Transverse colon (tissue), 4 donors: ENCODE measurements at regions not wholly inside any gene's neighbourhood (a gene's known extent, or its start where the extent isn't known, plus 50 kb on each side); places are given as distances from the start of the nearest gene placed in this dataset.

ENCODE experiments used
- DNase-seq: peaks from one replicate; pipeline ENCODE4 v3.0.0-alpha.2; 2019
- H3K27ac ChIP-seq, 4 donors: fragments of 200-600 bp; sonication (generic); 2 replicates each; pipeline ENCODE4 v1.5.1; 2016 to 2018; ENCODE audit warnings: inconsistent platforms in 4 of 4
- H3K27me3 ChIP-seq: fragments of 200-600 bp; sonication (generic); 2 replicates; pipeline ENCODE4 v1.5.1; 2017; ENCODE audit warnings: inconsistent platforms
- H3K36me3 ChIP-seq, 4 donors: fragments of 200-600 bp; sonication (generic); 2 replicates each; pipeline ENCODE4 v1.5.1; 2017 to 2019; ENCODE audit warnings: inconsistent platforms in 4 of 4
- H3K4me1 ChIP-seq, 4 donors: fragments of 200-600 bp; sonication (generic); 2 replicates each; pipeline ENCODE4 v1.5.1; 2017 to 2020; ENCODE audit warnings: inconsistent platforms in 4 of 4
- H3K4me3 ChIP-seq, 4 donors: fragments of 200-600 bp; sonication (generic); 1 replicate in 1 of 4; 2 replicates in 3 of 4; pipeline versions ENCODE4 v1.5.1 to v1.6.1; 2017 to 2019; ENCODE audit warnings: inconsistent platforms in 4 of 4
- H3K9me3 ChIP-seq, 2 donors: fragments of 200-600 bp; sonication (generic); 2 replicates each; pipeline ENCODE4 v1.5.1; 2017 to 2019; ENCODE audit warnings: inconsistent platforms in 2 of 2
- CTCF ChIP-seq, 5 experiments: fragments of 200-600 bp in 3 of 5; fragments of 450-650 bp in 2 of 5; sonication (generic) in 3 of 5; IDR thresholded peaks; 1 replicate in 2 of 5; 2 replicates in 3 of 5; pipeline ENCODE4 v1.5.1; 2016 to 2017; ENCODE audit warnings: antibody characterized with exemption in 5 of 5, inconsistent platforms in 3 of 5, mild to moderate bottlenecking in 2 of 5, moderate library complexity in 1 of 5
- EP300 ChIP-seq: sonication (generic); formaldehyde crosslinking; IDR thresholded peaks from one replicate; pipeline ENCODE4 v1.6.1; 2017; ENCODE audit warnings: antibody characterized with exemption, low read depth
- POLR2A ChIP-seq: fragments of 450-650 bp; IDR thresholded peaks from one replicate; pipeline ENCODE4 v1.6.1; 2016; ENCODE audit warnings: antibody characterized with exemption, mild to moderate bottlenecking, moderate library complexity
- POLR2AphosphoS5 ChIP-seq, 3 donors: sonication (generic); formaldehyde crosslinking; IDR thresholded peaks; one replicate each; pipeline ENCODE4 v1.6.1; 2016; ENCODE audit warnings: antibody characterized with exemption in 3 of 3
- WGBS, 2 donors: methylation state at CpG; one replicate each; pipeline ENCODE4 v1.1.5; 2018; ENCODE audit warnings: low coverage in 1 of 2; 5-methylcytosine and 5-hydroxymethylcytosine counted together
- in situ Hi-C, 4 donors: fragments of 200-750 bp; cut with MboI; loops; one replicate each; pipeline versions ENCODE4 v1.15.0 to v1.15.1; 2017; ENCODE audit warnings: low sequenced_read_pairs in 3 of 4, low pct_ligation_motif_present in 1 of 4, low pct_unique_long_range_greater_than_20kb in 1 of 4
- intact Hi-C: fragments of 100-400 bp; cut with DNase I; formaldehyde crosslinking; loops from one replicate; pipeline ENCODE4 v1.15.1; 2023; ENCODE audit warnings: low total_unique reads

GRCh38 chr13:48148454-48148853, 53.5 kb upstream of the MED4 start:
- Histone ChIP-seq H3K27me3 (no peaks in the 10 kb centered on the region), H3K4me3 (no peak overlapping the region), H3K36me3 (no peaks in the 10 kb centered on the region), H3K9me3 (no peaks in the 10 kb centered on the region), H3K27ac (no peak overlapping the region), H3K4me1 (peaks cover 0 to 10% (median 0%) of the 10 kb centered on the region in 4 donors)
- intact Hi-C loops (no loop called here), in situ Hi-C loops (no loop called here)
- 75% methylated on average over 6 of the region's 6 CpGs; no CpG with 5 or more reads in 1 of the 2 donors for WGBS, 2 donors
- DNase-seq, result no peak
- TF ChIP-seq CTCF (IDR thresholded peaks at IDR 0.05) (no peak), EP300 (no peak), POLR2A (no peak), POLR2AphosphoS5 (IDR thresholded peaks at IDR 0.05) (no peak)

GRCh38 chr13:48146636-48147035, 51.7 kb upstream of the MED4 start:
- no peak for TF ChIP-seq POLR2A
- 93 to 98% methylated on average over 2 of the region's 2 CpGs for WGBS, 2 donors
- Histone ChIP-seq H3K36me3 (no peaks in the 10 kb centered on the region), H3K27me3 (no peaks in the 10 kb centered on the region), H3K4me3 (no peak overlapping the region), H3K27ac (no peak overlapping the region), H3K9me3 (no peaks in the 10 kb centered on the region), H3K4me1 (peaks cover 0 to 10% (median 0%) of the 10 kb centered on the region in 4 donors)
- intact Hi-C loops (no loop called here), in situ Hi-C loops (no loop called here)
- no peak for DNase-seq

GRCh38 chr13:48146122-48146521, 51.2 kb upstream of the MED4 start:
- in situ Hi-C loops, result no loop called here
- intact Hi-C loops, result no loop called here
- TF ChIP-seq CTCF (IDR thresholded peaks at IDR 0.05), result no peak
- TF ChIP-seq POLR2AphosphoS5 (IDR thresholded peaks at IDR 0.05), result no peak
- TF ChIP-seq EP300, result no peak
- TF ChIP-seq POLR2A, result no peak

More at GRCh38 chr13:48146122-48146521, 51.2 kb upstream of the MED4 start:
- DNase-seq, result no peak
- Histone ChIP-seq H3K4me1 (peaks cover 0 to 10% (median 0%) of the 10 kb centered on the region in 4 donors), H3K27ac (no peak overlapping the region), H3K9me3 (no peaks in the 10 kb centered on the region), H3K27me3 (no peaks in the 10 kb centered on the region), H3K4me3 (no peak overlapping the region), H3K36me3 (no peaks in the 10 kb centered on the region)
- WGBS, 2 donors, result 96 to 100% methylated on average over 1 of the region's 1 CpG
